ENCODE measurements at regions not wholly inside any gene's neighbourhood (a gene's known extent, or its start where the extent isn't known, plus 50 kb on each side); places are given as distances from the start of the nearest gene placed in this dataset.

DNA sequence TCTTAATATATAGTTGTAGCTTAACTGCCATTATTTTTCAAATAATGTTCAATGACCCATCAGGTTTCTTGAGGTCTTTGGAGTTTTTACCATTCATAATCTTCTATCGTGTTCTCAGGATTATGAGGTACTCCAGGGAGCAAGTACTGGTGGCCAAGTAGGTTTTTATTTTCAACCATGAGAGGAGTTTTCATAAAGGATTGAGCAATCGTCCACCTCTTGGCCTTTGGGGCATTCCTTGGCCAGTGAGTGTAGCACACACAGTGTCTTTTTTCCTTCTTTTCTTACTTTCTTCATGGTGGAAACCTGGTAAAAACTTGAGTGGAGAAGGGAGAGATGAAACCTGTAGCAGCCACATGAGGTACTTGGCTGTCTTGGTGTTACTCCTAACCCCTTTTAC is 567.0 kb upstream of the NR3C2 start:
- TF ChIP-seq EZH2 (IDR thresholded peaks at IDR 0.05; ENCODE audit: insufficient read depth, poor library complexity, severe bottlenecking) = no peak
- TF ChIP-seq EZH2phosphoT487 (IDR thresholded peaks at IDR 0.05; ENCODE audit: insufficient read depth, low read depth) = no peak
